ENCODE measurements at regions not wholly inside any gene's neighbourhood (a gene's known extent, or its start where the extent isn't known, plus 50 kb on each side); places are given as distances from the start of the nearest gene placed in this dataset.

DNA sequence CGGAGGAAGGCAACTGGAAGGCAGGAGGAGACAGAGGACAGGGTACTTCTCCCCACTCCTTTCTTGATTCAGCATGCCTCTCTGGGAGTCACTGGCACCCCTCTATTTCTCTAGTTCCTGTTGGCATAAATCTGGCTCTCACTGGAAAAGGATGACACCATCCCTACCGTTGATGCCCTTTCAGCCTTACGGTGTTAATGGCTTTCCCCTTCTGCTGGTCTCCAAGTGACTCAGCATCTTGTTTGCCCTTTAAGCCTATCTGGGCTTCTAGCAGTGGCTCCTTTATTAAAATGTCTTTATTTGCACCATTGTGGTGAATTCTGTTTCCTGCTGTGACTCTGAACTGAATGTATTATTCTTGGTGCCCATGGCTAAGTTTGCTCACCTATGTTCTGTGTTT, 227.3 kb upstream of the GLRA1 start:
- H3K36me3 ChIP-seq = no peaks in the 10 kb centered on the region
- no peak overlapping the region for H3K27ac ChIP-seq
- 78 to 89% methylated on average over 3 of the region's 3 CpGs for WGBS, 2 donors
- no peak overlapping the region for H3K4me3 ChIP-seq
- TF ChIP-seq CTCF (IDR thresholded peaks at IDR 0.05) (no peak), EP300 (IDR thresholded peaks at IDR 0.05) (no peak), POLR2A (IDR thresholded peaks at IDR 0.05) (no peak)
- H3K9me3 ChIP-seq = peaks cover 0 to 9% (median 0%) of the 10 kb centered on the region in 4 donors
- no peaks in the 10 kb centered on the region for H3K4me1 ChIP-seq
- DNase-seq (ENCODE audit: low spot score in 2 of 2) = no peak
- no peaks in the 10 kb centered on the region for H3K27me3 ChIP-seq

GRCh38 chr5:152151113-152151512, 226.5 kb upstream of the GLRA1 start:
- TF ChIP-seq CTCF (IDR thresholded peaks at IDR 0.05) = no peak
- no peak for TF ChIP-seq EP300 (IDR thresholded peaks at IDR 0.05)
- TF ChIP-seq POLR2A (IDR thresholded peaks at IDR 0.05) = no peak
- Histone ChIP-seq H3K27ac (no peak overlapping the region), H3K36me3 (no peaks in the 10 kb centered on the region), H3K4me3 (no peak overlapping the region), H3K9me3 (peaks cover 0 to 7% (median 0%) of the 10 kb centered on the region in 4 donors), H3K4me1 (no peaks in the 10 kb centered on the region), H3K27me3 (no peaks in the 10 kb centered on the region)
- WGBS, 2 donors = 65 to 74% methylated on average over 4 of the region's 4 CpGs
- DNase-seq (ENCODE audit: low spot score in 2 of 2) = no peak

GRCh38 chr5:152147286-152147685, 222.6 kb upstream of the GLRA1 start:
- H3K27ac ChIP-seq = no peak overlapping the region
- DNase-seq (ENCODE audit: low spot score in 2 of 2) = no peak
- no peak overlapping the region for H3K4me3 ChIP-seq
- no peaks in the 10 kb centered on the region for H3K36me3 ChIP-seq
- no peaks in the 10 kb centered on the region for H3K27me3 ChIP-seq
- H3K4me1 ChIP-seq = no peaks in the 10 kb centered on the region
- H3K9me3 ChIP-seq = no peaks in the 10 kb centered on the region
- TF ChIP-seq EP300 (IDR thresholded peaks at IDR 0.05) (no peak), POLR2A (IDR thresholded peaks at IDR 0.05) (no peak), CTCF (IDR thresholded peaks at IDR 0.05) (no peak)

- TF ChIP-seq EP300 (IDR thresholded peaks at IDR 0.05) = no peak
- no peak for TF ChIP-seq POLR2A (IDR thresholded peaks at IDR 0.05)
- no peak for TF ChIP-seq CTCF (IDR thresholded peaks at IDR 0.05)
- no peaks in the 10 kb centered on the region for H3K4me1 ChIP-seq
- no peak for DNase-seq (ENCODE audit: low spot score in 2 of 2)
- H3K4me3 ChIP-seq = no peak overlapping the region
- H3K27me3 ChIP-seq = no peaks in the 10 kb centered on the region
- 87 to 88% methylated on average over 8 of the region's 8 CpGs for WGBS, 2 donors
- H3K36me3 ChIP-seq = no peaks in the 10 kb centered on the region
- no peak overlapping the region for H3K27ac ChIP-seq
- no peaks in the 10 kb centered on the region for H3K9me3 ChIP-seq
These were observed 221.9 kb upstream of the GLRA1 start for GRCh38 chr5:152146566-152146965.

DNA sequence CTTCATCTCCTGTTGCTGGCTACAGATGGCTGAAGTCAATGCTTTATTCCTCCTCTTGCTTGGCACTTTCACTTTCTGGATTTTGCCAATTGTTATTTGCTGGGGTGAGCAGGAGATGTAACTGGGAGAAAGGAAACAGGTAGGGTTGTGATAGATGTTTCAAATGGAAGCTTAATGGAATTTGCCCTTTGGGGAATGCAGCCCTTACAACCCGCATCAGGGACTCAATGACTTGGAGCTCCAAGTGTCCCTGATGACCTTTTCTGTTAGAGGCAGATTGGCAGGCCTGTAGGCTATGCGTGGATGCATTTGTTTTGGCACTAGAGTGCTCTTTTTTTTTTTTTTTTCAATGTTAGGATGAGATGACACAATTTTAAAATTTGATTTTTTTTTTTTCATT, 219.9 kb upstream of the GLRA1 start:
- H3K9me3 ChIP-seq = no peaks in the 10 kb centered on the region
- DNase-seq (ENCODE audit: low spot score in 2 of 2) = no peak
- H3K36me3 ChIP-seq = no peaks in the 10 kb centered on the region
- H3K27me3 ChIP-seq = no peaks in the 10 kb centered on the region
- TF ChIP-seq CTCF (IDR thresholded peaks at IDR 0.05) = no peak
- TF ChIP-seq POLR2A (IDR thresholded peaks at IDR 0.05) = no peak
- no peak for TF ChIP-seq EP300 (IDR thresholded peaks at IDR 0.05)
- 32 to 51% methylated on average over 2 of the region's 2 CpGs for WGBS, 2 donors
- no peak overlapping the region for H3K27ac ChIP-seq
- no peak overlapping the region for H3K4me3 ChIP-seq
- no peaks in the 10 kb centered on the region for H3K4me1 ChIP-seq

Data from tibial nerve (tissue), 4 donors.